OCI-LY7 (cell line): ENCODE measurements at regions not wholly inside any gene's neighbourhood (a gene's known extent, or its start where the extent isn't known, plus 50 kb on each side); places are given as distances from the start of the nearest gene placed in this dataset.

Source experiments
- BruUV-seq: library from RNA; stranded (reverse); fragments of 400-500 nt; replicated peaks from 2 replicates; lab custom pipeline; 2021; lab: Mats Ljungman, UMichigan
- CTCF ChIA-PET: fragments of 300-600 bp; sonication (Branson Sonifier 250); formaldehyde crosslinking; loops from one replicate; lab custom pipeline; 2022; ENCODE audit warnings: antibody characterized with exemption; ENCODE audit not compliant: unreplicated experiment; lab: Charles Lee
- POLR2A ChIA-PET: fragments of 300-600 bp; sonication (Branson Sonifier 250); formaldehyde crosslinking; loops from one replicate; lab custom pipeline; 2022; ENCODE audit warnings: antibody characterized with exemption; lab: Charles Lee
- DNase-seq: peaks from one replicate; pipeline ENCODE4 v3.0.0-alpha.2; 2015; ENCODE audit warnings: low spot score
- H2AFZ ChIP-seq: fragments of 200-600 bp; sonication (generic), shearing (Covaris generic); 2 replicates; pipeline ENCODE4 v1.6.1; 2014; ENCODE audit warnings: mild to moderate bottlenecking, antibody characterized with exemption, low read length, moderate library complexity
- H3K27ac ChIP-seq: fragments of 200-600 bp; sonication (generic); 2 replicates; pipeline ENCODE4 v1.5.1; 2014; ENCODE audit warnings: mixed run types, low read depth, mild to moderate bottlenecking, moderate library complexity, low read length, inconsistent platforms; ENCODE audit not compliant: poor library complexity, severe bottlenecking
- H3K36me3 ChIP-seq: fragments of 200-600 bp; sonication (generic); 2 replicates; pipeline ENCODE4 v1.6.1; 2014; ENCODE audit warnings: mild to moderate bottlenecking, antibody characterized with exemption, low read length, moderate library complexity, mixed read lengths; ENCODE audit not compliant: insufficient read depth
- H3K4me1 ChIP-seq: fragments of 200-600 bp; sonication (generic); 2 replicates; pipeline ENCODE4 v1.5.1; 2014; ENCODE audit warnings: mild to moderate bottlenecking, low read length; ENCODE audit not compliant: insufficient read depth, poor library complexity, severe bottlenecking
- H3K4me2 ChIP-seq: fragments of 200-600 bp; sonication (generic); 2 replicates; pipeline ENCODE4 v1.6.1; 2014; ENCODE audit warnings: mild to moderate bottlenecking, low read length
- H3K4me3 ChIP-seq: fragments of 200-600 bp; sonication (generic); 2 replicates; pipeline ENCODE4 v1.5.1; 2014; ENCODE audit warnings: mild to moderate bottlenecking, low read depth, low read length; ENCODE audit not compliant: poor library complexity, severe bottlenecking
- H3K79me2 ChIP-seq: fragments of 200-600 bp; sonication (generic); 2 replicates; pipeline ENCODE4 v1.6.1; 2016; ENCODE audit warnings: low read depth, mild to moderate bottlenecking, low read length, moderate library complexity, mixed read lengths; ENCODE audit not compliant: insufficient read depth
- H3K9me2 ChIP-seq: fragments of 200-600 bp; sonication (generic); 2 replicates; pipeline ENCODE4 v1.6.1; 2016; ENCODE audit warnings: mild to moderate bottlenecking, low read length, mixed read lengths; ENCODE audit not compliant: insufficient read depth
- H3K9me3 ChIP-seq: fragments of 200-600 bp; sonication (generic); 2 replicates; pipeline ENCODE4 v1.6.1; 2014; ENCODE audit warnings: mild to moderate bottlenecking, mixed run types, low read length, mixed read lengths
- H4K20me1 ChIP-seq: fragments of 200-600 bp; sonication (generic); 2 replicates; pipeline ENCODE4 v1.6.1; 2014; ENCODE audit warnings: mild to moderate bottlenecking, antibody characterized with exemption, low read length, moderate library complexity, mixed read lengths; ENCODE audit not compliant: insufficient read depth
- EZH2phosphoT487 ChIP-seq: fragments of 200-600 bp; sonication (generic); IDR thresholded peaks from 2 replicates; pipeline ENCODE4 v1.6.1; 2018; ENCODE audit warnings: low read depth, borderline replicate concordance, mild to moderate bottlenecking, mixed run types, antibody characterized with exemption, low read length, moderate library complexity, mixed read lengths
- intact Hi-C: fragments of 100-400 bp; cut with micrococcal nuclease; formaldehyde crosslinking; loops from one replicate; pipeline ENCODE4 v1.10.0; 2022; ENCODE audit not compliant: unreplicated experiment
- TF ChIP-seq, protein P1 (sequence below): fragments of 200-600 bp; sonication (generic); conservative IDR thresholded peaks from 2 replicates; pipeline ENCODE4 v1.5.1; 2014; ENCODE audit warnings: mild to moderate bottlenecking, antibody characterized with exemption, low read length, moderate library complexity, mixed read lengths

DNA sequence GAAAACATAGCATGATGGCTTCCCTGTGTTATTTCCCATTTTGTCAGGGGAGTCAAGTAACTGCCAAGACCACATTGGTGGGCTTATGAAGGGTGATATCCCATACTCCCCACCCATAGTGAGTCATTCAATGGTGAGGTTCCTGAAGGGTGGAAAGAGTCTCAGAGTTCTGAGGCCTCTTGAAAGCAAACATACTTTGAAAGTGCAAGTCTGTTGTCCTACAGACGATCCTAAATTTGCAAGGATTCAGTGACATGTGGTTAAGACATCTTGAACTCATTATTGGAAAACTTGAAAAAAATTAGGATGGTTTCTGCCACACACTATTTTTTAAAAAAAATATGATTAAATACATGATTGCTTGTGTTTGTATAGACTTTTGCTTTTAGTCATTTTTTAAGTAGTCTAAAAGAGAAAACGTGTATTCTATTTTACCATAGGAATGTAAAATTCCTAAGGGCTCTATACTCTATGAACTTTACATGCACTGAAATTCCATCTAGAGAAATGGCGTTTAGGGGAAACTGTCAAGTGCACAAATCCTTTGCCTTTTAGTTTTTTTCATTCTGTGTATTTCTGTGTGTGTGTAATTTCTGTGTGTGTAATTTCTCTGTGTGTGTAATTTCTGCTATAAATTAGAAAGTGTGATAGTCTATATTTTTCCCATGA is 225.5 kb upstream of the ADAMTS5 start:
- Histone ChIP-seq H4K20me1 (no peaks in the 10 kb centered on the region), H3K9me3 (peaks cover 24% of the 10 kb centered on the region), H3K27ac (no peak overlapping the region), H3K9me2 (no peaks in the 10 kb centered on the region), H3K79me2 (no peaks in the 10 kb centered on the region), H3K36me3 (no peaks in the 10 kb centered on the region), H3K4me1 (no peaks in the 10 kb centered on the region), H2AFZ (no peak overlapping the region), H3K4me3 (no peak overlapping the region), H3K4me2 (no peak overlapping the region)
- intact Hi-C loops: no loop called here
- POLR2A ChIA-PET: no interaction called here
- BruUV-seq: no TSS peak
- CTCF ChIA-PET: no interaction called here
- TF ChIP-seq, protein P1, sequence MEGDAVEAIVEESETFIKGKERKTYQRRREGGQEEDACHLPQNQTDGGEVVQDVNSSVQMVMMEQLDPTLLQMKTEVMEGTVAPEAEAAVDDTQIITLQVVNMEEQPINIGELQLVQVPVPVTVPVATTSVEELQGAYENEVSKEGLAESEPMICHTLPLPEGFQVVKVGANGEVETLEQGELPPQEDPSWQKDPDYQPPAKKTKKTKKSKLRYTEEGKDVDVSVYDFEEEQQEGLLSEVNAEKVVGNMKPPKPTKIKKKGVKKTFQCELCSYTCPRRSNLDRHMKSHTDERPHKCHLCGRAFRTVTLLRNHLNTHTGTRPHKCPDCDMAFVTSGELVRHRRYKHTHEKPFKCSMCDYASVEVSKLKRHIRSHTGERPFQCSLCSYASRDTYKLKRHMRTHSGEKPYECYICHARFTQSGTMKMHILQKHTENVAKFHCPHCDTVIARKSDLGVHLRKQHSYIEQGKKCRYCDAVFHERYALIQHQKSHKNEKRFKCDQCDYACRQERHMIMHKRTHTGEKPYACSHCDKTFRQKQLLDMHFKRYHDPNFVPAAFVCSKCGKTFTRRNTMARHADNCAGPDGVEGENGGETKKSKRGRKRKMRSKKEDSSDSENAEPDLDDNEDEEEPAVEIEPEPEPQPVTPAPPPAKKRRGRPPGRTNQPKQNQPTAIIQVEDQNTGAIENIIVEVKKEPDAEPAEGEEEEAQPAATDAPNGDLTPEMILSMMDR: no peak
- no peak for TF ChIP-seq EZH2phosphoT487
- DNase-seq: no peak

DNA sequence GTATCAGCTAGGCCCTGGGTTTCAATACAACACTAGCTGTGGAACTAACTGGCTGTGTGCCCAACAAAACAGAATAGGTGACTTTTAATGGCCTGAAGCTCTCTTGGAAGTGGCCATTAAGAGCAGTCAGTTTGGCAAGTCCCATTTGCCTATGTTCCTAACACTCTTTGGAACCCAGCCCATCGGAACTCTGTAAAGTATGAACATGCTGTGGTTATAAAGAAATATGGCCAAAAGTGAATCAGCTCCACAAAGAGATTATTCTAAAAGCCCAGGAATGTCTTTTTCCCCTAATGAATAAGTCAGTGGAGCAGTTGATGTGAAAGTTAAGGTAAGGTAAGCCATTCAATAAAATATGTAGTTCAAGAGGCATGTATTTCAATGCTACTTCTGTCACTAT is 223.7 kb upstream of the ADAMTS5 start:
- Histone ChIP-seq H3K4me3 (no peak overlapping the region), H2AFZ (no peak overlapping the region), H3K36me3 (no peaks in the 10 kb centered on the region), H3K9me2 (no peaks in the 10 kb centered on the region), H3K79me2 (no peaks in the 10 kb centered on the region), H3K4me1 (no peaks in the 10 kb centered on the region), H3K4me2 (no peak overlapping the region), H3K27ac (no peak overlapping the region), H4K20me1 (no peaks in the 10 kb centered on the region), H3K9me3 (peaks cover 26% of the 10 kb centered on the region)
- BruUV-seq: no TSS peak
- DNase-seq: no peak
- POLR2A ChIA-PET: interaction anchor here (0.6 to 1.1 kb wide), 2 partner anchors 52 to 163 kb away, joined by 3 read pairs; no protein-coding TSS in a partner anchor
- TF ChIP-seq, protein P1: no peak
- TF ChIP-seq EZH2phosphoT487: no peak
- CTCF ChIA-PET: no interaction called here
- intact Hi-C loops: no loop called here

DNA sequence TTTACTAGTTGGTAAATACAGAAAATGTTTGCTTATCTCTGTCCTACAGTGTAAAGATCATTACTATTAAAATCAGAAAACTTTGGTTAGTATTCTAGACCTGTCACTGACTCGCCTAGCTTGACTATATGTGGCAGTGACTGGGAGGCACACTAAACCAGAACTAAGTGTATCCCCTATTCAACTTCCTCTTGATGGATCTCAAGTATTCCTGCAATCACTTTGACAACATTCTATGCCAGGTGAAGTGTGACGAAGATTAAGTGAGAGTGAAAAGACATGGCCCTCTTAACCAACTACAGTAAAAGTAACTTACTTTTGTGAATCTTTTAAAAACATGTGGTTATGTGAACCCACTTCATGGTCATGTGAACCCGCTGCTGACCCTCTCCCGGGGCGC is 223.0 kb upstream of the ADAMTS5 start:
- POLR2A ChIA-PET: no interaction called here
- Histone ChIP-seq H3K9me2 (no peaks in the 10 kb centered on the region), H3K4me3 (no peak overlapping the region), H3K9me3 (peaks cover 21% of the 10 kb centered on the region), H3K27ac (no peak overlapping the region), H4K20me1 (no peaks in the 10 kb centered on the region), H3K79me2 (no peaks in the 10 kb centered on the region), H3K36me3 (no peaks in the 10 kb centered on the region), H3K4me2 (no peak overlapping the region), H2AFZ (no peak overlapping the region), H3K4me1 (no peaks in the 10 kb centered on the region)
- no TSS peak for BruUV-seq
- intact Hi-C loops: no loop called here
- TF ChIP-seq, protein P1: no peak
- TF ChIP-seq EZH2phosphoT487: no peak
- CTCF ChIA-PET: no interaction called here
- DNase-seq: no peak
